Glutamatergic neuron (in vitro differentiated cells): ENCODE measurements at regions not wholly inside any gene's neighbourhood (a gene's known extent, or its start where the extent isn't known, plus 50 kb on each side); places are given as distances from the start of the nearest gene placed in this dataset.
A peak's percentile ranks its signal among the peaks of the same experiment; 100 is the strongest.

ENCODE experiments used
- DNase-seq: peaks from one replicate; pipeline ENCODE4 v3.0.0; 2022
- H3K27ac Mint-ChIP-seq: one replicate; pipeline ENCODE4 v1.8.0; 2020; ENCODE audit warnings: mild to moderate bottlenecking, mixed read lengths, inconsistent platforms; ENCODE audit not compliant: unreplicated experiment
- H3K27me3 Mint-ChIP-seq: one replicate; pipeline ENCODE4 v1.8.0; 2020; ENCODE audit warnings: mild to moderate bottlenecking, moderate library complexity, mixed read lengths, inconsistent platforms; ENCODE audit not compliant: unreplicated experiment
- H3K36me3 Mint-ChIP-seq: one replicate; pipeline ENCODE4 v1.8.0; 2020; ENCODE audit warnings: mild to moderate bottlenecking, mixed read lengths, inconsistent platforms; ENCODE audit not compliant: unreplicated experiment
- H3K4me1 Mint-ChIP-seq: one replicate; pipeline ENCODE4 v1.8.0; 2020; ENCODE audit warnings: mild to moderate bottlenecking, low read depth, mixed read lengths, inconsistent platforms; ENCODE audit not compliant: unreplicated experiment
- H3K4me3 Mint-ChIP-seq: one replicate; pipeline ENCODE4 v1.8.0; 2020; ENCODE audit warnings: mild to moderate bottlenecking, mixed read lengths, inconsistent platforms; ENCODE audit not compliant: unreplicated experiment
- H3K9me3 Mint-ChIP-seq: one replicate; pipeline ENCODE4 v1.8.0; 2020; ENCODE audit warnings: mild to moderate bottlenecking, moderate library complexity, mixed read lengths, inconsistent platforms; ENCODE audit not compliant: unreplicated experiment
- CTCF ChIP-seq: fragments of 200-600 bp; sonication (generic); IDR thresholded peaks from one replicate; pipeline ENCODE4 v1.5.0; 2021; ENCODE audit not compliant: partially characterized antibody, unreplicated experiment

DNA sequence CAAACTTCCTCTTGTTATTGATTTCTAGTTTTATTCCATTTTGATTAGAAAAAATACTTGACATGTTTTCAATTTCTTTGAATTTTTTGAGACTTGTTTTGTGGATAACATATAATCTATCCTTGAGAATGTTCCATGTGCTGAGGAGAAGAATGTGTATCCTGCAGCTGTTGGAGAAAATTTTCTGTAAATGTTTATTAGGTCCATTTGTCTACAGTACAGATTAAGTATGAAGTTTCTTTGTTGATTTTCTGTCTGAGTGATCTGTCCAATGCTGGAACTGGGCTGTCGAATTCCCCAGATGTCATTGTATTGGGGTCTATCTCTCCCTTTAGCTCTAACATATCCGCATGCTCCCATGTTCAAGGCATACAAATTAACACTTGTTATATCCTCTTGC is 251.2 kb downstream of the CSNK1G3 start:
- H3K4me1 Mint-ChIP-seq = no peaks in the 10 kb centered on the region
- H3K4me3 Mint-ChIP-seq = no peak overlapping the region
- no peak for TF ChIP-seq CTCF
- H3K27me3 Mint-ChIP-seq = peaks cover 4% of the 10 kb centered on the region
- no peak for DNase-seq
- H3K27ac Mint-ChIP-seq = no peak overlapping the region
- no peaks in the 10 kb centered on the region for H3K9me3 Mint-ChIP-seq
- peaks cover 14% of the 10 kb centered on the region for H3K36me3 Mint-ChIP-seq

DNA sequence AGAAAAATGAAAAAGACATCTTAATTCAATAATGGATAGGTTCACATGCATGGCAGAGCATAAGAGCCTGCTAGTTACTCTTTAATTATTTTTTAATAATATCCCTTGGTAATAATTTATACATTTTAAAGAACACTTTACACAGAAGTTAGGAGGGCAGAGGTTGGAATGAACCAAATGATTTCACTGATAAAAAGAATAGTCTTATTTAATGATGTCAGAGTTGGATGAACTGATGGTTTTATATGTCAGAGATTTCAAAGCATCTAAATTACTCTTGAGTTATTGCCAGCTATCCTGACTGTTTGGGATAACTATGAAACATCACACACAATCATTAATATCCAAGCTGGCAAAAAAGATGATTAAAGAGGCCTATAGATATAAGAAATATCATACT is 244.8 kb downstream of the CSNK1G3 start:
- H3K27ac Mint-ChIP-seq = no peak overlapping the region
- H3K9me3 Mint-ChIP-seq = no peaks in the 10 kb centered on the region
- H3K27me3 Mint-ChIP-seq = no peaks in the 10 kb centered on the region
- H3K36me3 Mint-ChIP-seq = peaks cover 10% of the 10 kb centered on the region
- DNase-seq = no peak
- TF ChIP-seq CTCF = no peak
- H3K4me1 Mint-ChIP-seq = peaks cover 16% of the 10 kb centered on the region
- H3K4me3 Mint-ChIP-seq = no peak overlapping the region

GRCh38 chr5:123756318-123756665 is 244.3 kb downstream of the CSNK1G3 start:
- peaks cover 16% of the 10 kb centered on the region for H3K4me1 Mint-ChIP-seq
- H3K27me3 Mint-ChIP-seq = no peaks in the 10 kb centered on the region
- DNase-seq = no peak
- H3K9me3 Mint-ChIP-seq = no peaks in the 10 kb centered on the region
- H3K4me3 Mint-ChIP-seq = no peak overlapping the region
- no peak overlapping the region for H3K27ac Mint-ChIP-seq
- TF ChIP-seq CTCF = no peak
- peaks cover 10% of the 10 kb centered on the region for H3K36me3 Mint-ChIP-seq

DNA sequence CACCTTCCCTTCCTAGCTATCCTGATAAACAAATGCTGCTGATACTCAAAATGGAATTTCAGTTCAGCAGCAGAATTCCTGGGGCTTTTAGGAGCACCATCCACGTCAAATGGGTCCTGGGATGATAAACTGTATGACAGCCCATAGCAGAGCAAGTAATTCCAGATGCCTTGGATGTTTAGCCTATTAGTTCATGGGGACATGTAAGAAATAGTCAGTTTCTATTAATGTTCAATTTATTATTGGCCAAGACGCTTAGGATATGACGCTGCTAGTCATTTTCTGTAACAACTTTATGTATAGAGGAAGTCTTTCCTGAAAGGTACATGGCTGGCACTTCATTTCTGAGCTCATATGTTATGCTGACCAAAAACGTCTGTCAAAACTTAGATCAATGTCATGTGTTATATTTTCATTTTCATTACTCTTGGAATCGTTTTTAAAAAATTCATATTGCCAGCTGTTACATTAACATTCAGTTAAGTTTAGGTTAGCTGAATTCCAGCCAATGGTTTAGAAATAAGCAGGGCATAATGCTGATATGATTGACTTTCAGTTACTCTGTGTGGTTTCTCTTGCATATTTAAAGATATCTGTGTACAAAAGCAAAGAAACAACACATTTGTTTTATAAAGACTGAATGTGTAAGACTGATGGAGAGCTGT is 243.8 kb downstream of the CSNK1G3 start:
- H3K4me1 Mint-ChIP-seq = peaks cover 16% of the 10 kb centered on the region
- H3K36me3 Mint-ChIP-seq = peaks cover 10% of the 10 kb centered on the region
- DNase-seq = no peak
- no peaks in the 10 kb centered on the region for H3K9me3 Mint-ChIP-seq
- H3K4me3 Mint-ChIP-seq = no peak overlapping the region
- no peak for TF ChIP-seq CTCF
- no peak overlapping the region for H3K27ac Mint-ChIP-seq
- H3K27me3 Mint-ChIP-seq = no peaks in the 10 kb centered on the region

DNA sequence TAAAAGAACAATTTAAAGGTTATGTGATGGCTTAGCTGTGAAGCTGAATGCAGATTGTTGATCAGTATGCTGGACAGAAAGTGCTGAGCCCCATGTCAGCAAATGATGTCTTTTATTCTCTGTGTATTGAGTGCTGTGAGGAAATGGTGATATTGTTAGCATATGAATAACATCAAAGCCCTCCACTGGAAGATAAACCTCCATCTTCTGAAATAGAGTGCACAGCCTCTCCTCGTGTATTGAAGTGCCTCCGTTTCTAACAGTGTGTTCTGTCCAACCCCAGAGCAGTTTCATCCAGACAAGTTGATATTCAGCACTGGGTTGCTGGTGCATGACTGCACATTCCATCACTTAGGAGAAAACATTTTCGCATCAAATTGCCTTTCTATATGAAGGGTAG is 242.9 kb downstream of the CSNK1G3 start:
- Mint-ChIP-seq H3K27ac (peak overlapping the region; percentile 60), H3K36me3 (peaks cover 10% of the 10 kb centered on the region), H3K9me3 (no peaks in the 10 kb centered on the region), H3K27me3 (no peaks in the 10 kb centered on the region), H3K4me1 (peaks cover 16% of the 10 kb centered on the region), H3K4me3 (no peak overlapping the region)
- no peak for TF ChIP-seq CTCF
- DNase-seq = no peak
